ENCODE measurements at regions not wholly inside any gene's neighbourhood (a gene's known extent, or its start where the extent isn't known, plus 50 kb on each side); places are given as distances from the start of the nearest gene placed in this dataset.

DNA sequence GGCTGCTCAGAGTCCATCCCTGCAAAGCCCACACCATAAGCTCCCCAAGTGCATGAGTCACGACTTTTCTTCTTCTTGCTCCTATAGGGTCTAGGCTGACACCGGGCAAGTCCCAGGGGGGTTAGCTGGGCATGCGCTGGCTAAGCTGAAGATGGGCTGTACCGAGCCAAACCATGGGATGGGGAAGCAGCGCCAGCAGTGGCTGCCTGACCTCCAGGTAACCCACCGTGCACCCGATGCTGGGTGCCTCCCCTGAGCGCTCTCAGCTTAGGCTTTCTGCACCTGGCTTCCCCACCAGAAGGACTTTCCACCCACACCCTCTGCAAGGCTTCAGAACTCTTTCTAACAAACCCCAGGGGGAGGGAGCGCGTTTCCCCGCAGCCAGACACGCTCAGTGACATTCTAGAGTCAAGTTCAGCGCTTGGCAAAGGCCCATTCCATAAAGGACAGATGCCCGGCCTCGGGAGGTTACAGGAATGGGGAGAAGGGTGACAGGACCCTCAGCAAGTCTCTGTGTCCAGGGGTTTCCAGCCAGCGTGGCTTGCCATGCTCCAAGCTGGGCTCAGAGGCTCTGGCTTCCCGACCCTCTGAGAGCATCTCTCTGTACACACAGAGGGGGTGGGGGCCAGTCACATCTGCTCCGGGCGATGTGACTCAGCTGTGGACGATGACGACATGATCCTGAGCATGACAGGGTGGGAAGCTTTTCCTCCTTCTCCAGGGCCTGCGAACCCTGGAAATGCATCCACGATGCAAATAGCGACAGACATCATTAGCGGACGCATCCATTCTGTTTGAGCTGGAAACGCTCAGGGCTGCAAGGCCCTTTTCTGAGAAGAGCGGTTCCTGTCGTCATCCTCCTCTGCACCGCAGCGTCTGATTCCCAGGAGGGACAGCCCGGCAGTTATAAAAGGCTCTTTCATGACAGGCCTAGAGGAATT is 107.8 kb downstream of the SIK1 start:
- DNase-seq (ENCODE audit: low read depth) = peak; percentile 60

DNA sequence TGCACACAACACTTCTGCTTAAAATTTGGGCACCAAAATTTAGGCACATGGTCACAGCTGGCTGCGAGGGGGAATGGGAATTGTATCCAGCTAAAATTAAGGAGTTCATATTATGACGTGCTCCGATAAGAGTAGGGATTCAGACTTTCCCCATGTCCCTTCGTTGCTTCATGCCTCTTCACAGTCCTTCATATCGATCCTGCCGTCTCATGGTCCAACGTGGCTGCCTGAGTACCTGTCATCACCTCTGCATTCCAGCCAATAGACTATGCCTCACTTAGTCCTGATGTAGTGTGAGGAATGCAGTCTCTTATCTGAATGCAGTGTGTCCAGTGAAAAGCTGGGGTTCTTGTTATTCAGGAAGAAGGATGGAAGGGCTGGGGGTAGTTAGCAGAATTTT is 108.6 kb downstream of the SIK1 start:
- DNase-seq (ENCODE audit: low read depth) = no peak

DNA sequence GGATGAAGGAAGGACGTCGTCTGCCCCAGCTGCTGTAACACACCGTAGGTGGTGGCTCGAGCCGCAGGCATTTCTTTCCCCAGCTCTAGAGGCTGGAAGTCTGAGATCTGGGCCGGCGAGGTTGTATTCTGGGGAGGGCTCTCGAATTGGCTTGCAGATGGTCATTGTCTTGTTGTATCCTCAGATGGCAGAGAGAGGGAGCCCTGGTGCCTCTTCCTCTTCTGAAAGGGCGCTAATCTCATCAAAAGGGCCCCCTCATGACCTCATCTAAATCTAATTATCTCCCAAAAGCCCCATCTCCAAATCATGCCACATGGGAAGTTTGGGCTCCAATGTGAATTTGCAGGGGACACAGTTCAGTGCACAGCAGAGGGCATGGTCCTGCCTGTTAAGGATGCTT is 109.0 kb downstream of the SIK1 start:
- no peak for DNase-seq (ENCODE audit: low read depth)

- DNase-seq (ENCODE audit: low read depth) = no peak
Observed at GRCh38 chr21:43317254-43317748, 109.6 kb downstream of the SIK1 start.

DNA sequence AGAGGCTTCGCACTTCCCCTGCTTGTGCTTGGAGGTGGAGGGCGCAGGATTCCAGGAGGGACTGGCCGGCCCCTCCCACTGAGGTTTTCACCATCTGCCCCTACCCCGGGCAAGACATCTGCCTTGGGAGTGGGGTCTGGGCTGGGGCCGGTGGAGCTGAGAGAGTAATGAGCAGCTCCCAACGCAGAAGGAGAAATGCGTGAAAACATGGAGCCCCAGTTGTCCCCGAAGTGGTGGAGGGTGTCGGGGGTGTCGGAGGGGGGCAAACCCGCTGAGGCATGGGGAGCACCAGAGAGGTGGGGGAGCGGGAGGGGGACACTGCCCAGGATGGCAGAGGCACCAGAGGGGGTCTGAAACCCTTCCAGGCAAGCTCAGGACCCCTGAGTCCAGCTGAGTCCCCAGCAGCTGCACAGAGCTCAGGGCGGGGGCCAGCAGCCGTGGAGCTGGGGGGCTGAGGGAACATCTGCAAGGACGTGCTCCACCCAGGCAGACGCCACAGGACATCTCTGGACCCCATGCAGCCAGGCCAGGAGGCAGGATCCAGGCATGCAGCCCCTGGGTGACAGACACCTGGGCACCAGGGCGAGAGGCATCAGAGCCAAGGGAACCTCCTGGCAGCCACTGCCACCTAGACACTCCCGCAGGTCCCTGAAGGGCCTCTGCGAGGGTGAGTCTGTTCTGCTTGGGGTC is 110.6 kb downstream of the SIK1 start:
- DNase-seq (ENCODE audit: low read depth) = no peak

GRCh38 chr21:43315244-43316137 is 111.4 kb downstream of the SIK1 start:
- no peak for DNase-seq (ENCODE audit: low read depth)

DNA sequence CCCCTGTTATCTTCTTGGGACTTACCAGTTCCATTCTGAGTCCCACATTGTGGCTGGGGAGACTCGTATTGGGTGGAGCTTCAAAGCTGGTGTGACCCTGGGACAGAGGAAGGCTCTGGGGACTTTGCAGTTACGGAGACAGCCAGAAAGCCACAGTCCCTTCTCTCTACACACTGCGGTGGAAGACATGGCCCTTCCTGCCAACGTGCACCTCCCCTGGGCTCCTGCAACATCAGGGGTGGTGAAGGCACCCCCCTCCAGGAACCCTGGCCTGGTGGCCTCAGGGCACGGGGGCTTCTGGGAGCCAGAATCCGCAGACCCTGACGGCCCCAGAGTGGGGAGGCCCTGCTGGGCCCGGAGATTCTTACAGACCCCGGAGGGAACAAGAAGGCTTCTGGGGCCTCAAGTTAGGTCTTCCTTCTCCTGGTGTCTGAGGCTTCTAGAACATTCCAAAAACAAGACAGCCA is 113.0 kb downstream of the SIK1 start:
- DNase-seq (ENCODE audit: low read depth) = no peak

DNA sequence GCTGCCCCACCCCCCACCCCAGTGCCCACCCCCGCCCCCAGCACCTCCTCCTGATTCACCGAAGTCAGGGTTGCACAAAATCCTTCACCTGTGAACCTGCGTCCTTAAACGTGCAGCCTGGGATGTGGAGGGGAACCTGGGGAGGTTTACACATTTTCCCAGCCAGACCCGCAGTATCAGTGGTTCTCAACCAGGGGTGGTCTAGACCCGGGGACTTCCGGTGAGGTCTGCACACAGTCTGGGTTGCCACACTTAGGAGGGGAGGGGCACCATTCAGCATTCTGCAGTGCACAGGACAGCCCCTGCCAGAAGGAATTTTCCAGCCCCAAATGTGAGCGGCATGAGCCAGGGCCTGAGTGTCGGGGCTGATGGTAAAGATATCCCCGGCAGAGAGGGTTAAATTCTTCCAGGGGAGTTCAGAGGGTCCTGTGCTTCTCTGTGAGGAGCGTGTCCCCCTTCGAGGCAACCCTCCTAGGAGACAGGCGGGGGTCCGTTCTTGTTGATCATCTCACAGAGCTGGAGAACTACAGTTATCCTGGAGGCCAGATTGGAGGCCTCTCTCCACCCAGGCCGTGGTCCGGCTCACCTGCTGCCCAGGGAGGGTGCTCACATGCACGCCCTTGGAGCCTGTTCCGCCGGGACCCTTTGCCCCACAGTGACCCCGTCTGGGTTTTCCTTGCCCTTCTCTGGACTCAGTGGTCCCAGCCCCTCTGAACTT is 113.6 kb downstream of the SIK1 start:
- no peak for DNase-seq (ENCODE audit: low read depth)

DNA sequence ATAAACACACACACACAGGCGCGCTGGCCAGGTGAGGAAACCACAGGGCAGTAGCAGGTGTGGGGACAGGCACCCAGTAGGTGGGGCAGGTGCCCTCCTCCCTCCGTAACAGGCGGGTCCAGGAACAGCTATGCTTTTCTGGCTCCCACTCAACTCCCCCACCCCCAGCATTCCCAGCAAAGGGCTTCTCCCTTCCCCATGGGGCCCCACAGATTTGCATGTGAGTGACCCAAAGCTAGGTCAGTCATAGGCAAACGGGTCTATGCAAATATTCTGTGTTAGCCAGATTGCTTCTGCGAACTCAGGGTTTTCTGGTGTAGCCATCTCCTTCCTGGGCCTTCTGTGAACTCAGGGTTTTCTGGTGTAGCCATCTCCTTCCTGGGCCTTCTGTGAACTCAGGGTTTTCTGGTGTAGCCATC is 114.2 kb downstream of the SIK1 start:
- no peak for DNase-seq (ENCODE audit: low read depth)

DNA sequence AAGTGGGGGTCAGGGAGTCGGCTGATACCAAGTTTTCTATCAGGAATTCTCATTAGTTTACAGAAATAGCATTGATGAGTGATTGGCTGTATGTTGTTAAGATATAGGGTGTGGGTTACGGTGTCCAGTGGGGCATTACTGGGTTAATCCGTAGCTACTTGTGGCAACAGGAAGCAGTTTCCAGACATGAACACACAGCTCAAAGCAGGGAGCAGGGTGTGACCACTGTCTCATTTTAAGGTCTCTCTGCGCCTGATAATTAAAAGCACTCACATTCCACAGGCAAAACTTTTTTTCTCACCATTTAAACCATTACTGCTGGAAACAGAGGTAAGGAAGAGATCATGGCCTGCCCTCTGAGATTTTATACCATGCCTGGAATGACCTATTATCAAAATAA is 114.9 kb downstream of the SIK1 start:
- no peak for DNase-seq (ENCODE audit: low read depth)

GRCh38 chr21:43311301-43311817 is 115.6 kb downstream of the SIK1 start:
- DNase-seq (ENCODE audit: low read depth) = no peak

GRCh38 chr21:43308815-43309283 is 118.1 kb downstream of the SIK1 start:
- no peak for DNase-seq (ENCODE audit: low read depth)

DNA sequence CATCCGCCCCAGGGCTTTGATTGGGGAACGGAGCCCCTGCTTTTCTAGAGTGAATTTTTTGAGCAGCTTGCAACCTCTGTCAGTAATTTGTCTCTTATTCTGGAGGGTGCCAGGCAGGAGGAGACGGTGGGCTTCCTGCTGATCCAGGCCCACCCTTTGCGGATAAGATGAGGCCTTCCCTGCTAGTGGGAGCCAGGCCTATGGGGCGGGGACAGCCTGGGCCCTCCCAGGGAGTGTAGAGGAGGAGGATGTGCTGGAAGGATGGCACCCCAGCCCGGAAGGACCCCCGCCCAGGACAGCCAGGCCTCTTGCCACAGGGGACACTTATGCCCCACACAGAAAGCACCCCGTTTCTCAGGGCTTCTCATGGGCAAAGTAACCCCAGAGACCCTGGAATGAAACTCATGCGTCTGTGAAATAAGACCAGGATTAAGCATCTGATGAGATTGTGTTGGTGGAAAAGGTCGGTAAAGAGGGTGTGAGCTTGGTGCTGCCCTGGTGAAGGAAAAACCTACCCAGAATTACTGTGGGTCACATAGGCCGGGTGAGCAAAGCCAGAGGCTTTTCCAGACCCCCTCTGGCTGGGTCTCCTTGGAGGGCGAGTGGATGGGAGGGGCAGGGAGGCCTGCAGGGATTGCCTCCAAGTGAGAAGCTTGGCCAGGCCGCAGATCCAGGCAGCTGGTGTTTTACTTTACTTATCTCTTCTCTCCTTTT is 118.7 kb downstream of the SIK1 start:
- DNase-seq (ENCODE audit: low read depth) = no peak

DNA sequence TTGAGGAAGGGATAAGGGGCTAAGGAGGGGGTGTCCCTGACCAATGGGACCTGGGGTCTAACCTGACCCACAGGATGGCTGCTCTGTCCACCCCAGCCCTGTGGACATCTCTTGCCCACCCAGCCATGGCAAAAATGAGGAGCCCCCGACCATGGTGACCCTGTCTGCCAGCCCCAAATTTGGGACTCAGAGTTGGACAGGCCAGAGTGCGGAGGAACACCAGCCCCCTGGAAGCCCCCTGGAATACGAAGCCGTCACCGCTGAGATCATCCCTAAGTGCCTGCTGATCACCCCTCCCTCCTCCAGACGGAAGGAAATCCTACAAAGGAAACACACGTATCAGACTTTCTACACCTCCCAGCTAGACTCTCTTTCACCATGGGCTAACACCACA is 119.3 kb downstream of the SIK1 start:
- no peak for DNase-seq (ENCODE audit: low read depth)

DNA sequence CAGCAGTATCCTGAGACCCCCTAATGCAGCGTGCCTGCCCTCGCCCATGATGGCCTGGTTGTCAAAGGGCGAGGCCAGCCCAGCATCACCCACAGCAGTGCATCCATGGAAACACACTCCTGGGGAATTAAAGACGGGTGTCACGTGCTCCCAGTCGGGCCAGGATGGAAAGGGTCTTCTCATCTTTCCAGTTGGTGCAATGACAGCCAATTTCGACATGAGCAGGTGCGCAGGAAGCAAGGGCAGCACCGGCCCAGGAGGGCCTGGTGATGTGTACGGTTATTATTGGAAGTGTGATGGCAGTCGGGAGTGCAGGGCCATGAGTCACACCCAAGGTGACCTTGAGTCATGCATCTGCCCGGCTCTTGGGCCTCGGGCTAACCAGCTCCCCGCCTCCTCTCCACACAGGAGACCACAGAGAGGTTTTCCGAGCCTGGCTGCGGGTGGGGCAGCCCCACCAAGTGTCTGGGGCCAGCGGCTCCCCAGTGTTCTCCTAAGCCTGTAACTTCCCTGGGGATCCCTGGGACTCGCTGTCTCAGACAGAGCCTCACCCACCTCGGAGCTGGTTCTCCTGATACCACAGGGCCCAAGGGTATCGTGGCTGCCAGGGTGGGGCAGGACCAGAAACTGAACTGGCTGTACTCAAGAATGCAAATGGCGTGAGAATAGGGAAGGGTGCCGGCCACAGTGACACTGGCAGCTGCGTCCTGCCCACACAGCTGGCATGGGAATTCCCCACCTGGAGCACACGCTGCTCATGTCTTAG is 119.8 kb downstream of the SIK1 start:
- DNase-seq (ENCODE audit: low read depth) = peak; percentile 98

DNA sequence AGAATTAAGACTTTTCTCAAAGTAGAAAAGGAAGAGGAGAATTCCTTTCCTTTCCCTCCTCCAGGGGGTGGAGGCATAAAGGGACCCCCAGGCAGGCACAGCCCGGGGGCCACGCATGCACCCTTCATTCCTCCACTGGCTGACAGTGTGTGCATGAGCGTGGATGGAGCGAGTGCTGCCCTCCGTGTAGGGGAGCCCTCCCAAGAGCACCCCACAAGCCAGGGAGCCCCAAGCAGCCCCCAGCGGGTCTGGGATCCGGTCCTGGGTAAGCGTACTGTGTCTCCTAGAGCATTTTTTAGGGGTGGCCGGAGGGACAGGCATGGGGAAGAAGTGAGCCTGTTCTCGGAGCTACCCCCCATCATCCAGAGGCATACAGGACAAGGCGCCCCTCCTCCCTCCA is 120.5 kb downstream of the SIK1 start:
- DNase-seq (ENCODE audit: low read depth) = no peak

GRCh38 chr21:43305811-43306311 is 121.1 kb downstream of the SIK1 start:
- DNase-seq (ENCODE audit: low read depth) = no peak

GRCh38 chr21:43305336-43305665 is 121.6 kb downstream of the SIK1 start:
- no peak for DNase-seq (ENCODE audit: low read depth)
